ENCODE measurements at regions not wholly inside any gene's neighbourhood (a gene's known extent, or its start where the extent isn't known, plus 50 kb on each side); places are given as distances from the start of the nearest gene placed in this dataset.
A peak's percentile ranks its signal among the peaks of the same experiment; 100 is the strongest.
"Not testable (repeated sequence)": the region's sequence is repeated elsewhere in the genome, so short reads cannot be mapped to it uniquely, and the experiment has no call there.

DNA sequence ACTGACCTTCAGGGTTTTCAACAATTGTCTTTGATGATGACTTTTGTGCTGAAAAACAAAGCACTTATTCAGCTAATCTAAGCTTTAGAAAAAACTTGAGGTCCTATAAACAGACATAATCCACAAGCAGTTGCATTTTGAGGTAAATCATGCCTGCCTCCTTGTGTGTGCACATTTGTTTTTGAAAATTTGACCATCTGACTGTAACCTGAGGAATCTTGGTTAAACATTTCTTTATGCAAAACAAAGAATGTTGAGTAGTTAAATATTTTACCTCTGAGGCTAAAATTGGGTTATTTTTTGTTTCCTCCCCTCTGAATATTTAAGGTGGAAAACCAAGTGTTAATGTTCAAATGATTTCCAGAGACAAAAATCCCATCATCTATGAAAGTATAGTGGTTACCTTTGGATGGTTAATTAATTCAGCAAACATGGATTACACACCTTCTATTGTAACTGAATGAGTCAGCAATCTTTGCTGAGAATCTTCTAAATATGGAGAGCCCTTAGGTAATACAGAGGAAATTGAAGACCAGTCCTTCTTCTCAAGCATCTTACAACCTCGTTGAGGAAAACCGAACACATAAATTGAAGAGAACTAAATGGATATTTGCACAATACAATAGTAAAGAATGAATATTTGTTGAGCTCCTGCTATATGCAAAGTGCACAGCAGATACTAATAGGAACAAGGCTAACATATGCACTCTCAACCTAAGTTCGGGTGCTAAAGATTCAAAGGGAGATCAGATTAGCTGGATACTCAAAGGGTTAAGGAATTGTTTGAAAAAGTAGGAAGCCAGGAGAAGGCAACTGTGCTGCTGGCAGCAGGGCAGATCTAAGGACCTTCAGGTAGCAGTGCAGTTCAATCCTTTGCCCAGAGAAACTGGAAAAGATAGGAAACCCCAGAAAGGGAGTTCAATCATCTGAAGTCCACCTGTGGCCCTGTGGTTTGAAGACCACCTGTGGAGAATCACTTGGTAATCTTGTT, 115.2 kb downstream of the BMP4 start:
- ChIA-PET CTCF (no interaction called here), POLR2A (ENCODE audit: unreplicated experiment) (no interaction called here)
- Histone ChIP-seq H3K27me3 (ENCODE audit: insufficient read depth, low read depth) (no peaks in the 10 kb centered on the region), H3K4me2 (peak overlapping the region; percentile 6; the same call in 1 of the 2 replicates), H3K27ac (peak overlapping the region; percentile 38), H3K9me3 (ENCODE audit: insufficient read depth, low read depth) (peaks cover 19% of the 10 kb centered on the region; the same call in 1 of the 2 replicates), H3F3A (ENCODE audit: insufficient read depth, low read depth) (peaks cover 5% of the 10 kb centered on the region; the same call in 1 of the 2 replicates), H3K36me3 (ENCODE audit: low read depth) (no peaks in the 10 kb centered on the region), H4K20me1 (ENCODE audit: insufficient read depth) (no peaks in the 10 kb centered on the region), H3K79me2 (ENCODE audit: low read depth) (no peaks in the 10 kb centered on the region), H3K9me2 (ENCODE audit: insufficient read depth) (no peaks in the 10 kb centered on the region), H3K4me1 (replicated peaks; ENCODE audit: insufficient read depth) (peaks cover 54% of the 10 kb centered on the region), H3K4me3 (no peak overlapping the region), H2AFZ (no peak overlapping the region)
- intact Hi-C loops (cut with micrococcal nuclease; ENCODE audit: unreplicated experiment), result loop anchor here (5.0 kb wide), 3 partner anchors 49 to 496 kb away; no protein-coding TSS in a partner anchor
- no peak for TF ChIP-seq EZH2 (IDR thresholded peaks at IDR 0.05; ENCODE audit: low read depth)
- TF ChIP-seq, protein P1, sequence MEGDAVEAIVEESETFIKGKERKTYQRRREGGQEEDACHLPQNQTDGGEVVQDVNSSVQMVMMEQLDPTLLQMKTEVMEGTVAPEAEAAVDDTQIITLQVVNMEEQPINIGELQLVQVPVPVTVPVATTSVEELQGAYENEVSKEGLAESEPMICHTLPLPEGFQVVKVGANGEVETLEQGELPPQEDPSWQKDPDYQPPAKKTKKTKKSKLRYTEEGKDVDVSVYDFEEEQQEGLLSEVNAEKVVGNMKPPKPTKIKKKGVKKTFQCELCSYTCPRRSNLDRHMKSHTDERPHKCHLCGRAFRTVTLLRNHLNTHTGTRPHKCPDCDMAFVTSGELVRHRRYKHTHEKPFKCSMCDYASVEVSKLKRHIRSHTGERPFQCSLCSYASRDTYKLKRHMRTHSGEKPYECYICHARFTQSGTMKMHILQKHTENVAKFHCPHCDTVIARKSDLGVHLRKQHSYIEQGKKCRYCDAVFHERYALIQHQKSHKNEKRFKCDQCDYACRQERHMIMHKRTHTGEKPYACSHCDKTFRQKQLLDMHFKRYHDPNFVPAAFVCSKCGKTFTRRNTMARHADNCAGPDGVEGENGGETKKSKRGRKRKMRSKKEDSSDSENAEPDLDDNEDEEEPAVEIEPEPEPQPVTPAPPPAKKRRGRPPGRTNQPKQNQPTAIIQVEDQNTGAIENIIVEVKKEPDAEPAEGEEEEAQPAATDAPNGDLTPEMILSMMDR (conservative IDR thresholded peaks at IDR 0.05), result no peak
- BruUV-seq (replicated peaks), result no TSS peak
- peak in 1 of 2 experiments; percentile 45 for DNase-seq

DNA sequence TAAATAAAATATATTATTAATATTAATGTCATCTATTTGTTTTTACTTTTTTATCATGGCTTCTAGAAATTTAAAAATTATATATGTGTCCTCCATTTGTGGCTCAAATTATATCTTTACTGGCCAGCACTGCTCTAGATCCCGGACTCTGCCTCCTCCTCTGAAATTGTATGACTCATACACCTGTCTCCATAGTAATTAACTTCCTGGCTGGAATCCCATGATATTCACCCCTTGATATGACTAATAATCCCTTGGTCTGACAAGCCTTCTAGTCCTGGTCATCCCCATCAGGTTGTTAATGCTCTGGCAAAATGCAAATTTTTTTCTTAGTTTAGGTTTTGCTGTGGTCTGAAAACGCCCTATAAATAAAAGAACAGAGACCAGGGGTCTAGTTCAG, 116.2 kb downstream of the BMP4 start:
- Histone ChIP-seq H3F3A (ENCODE audit: insufficient read depth, low read depth) (peaks cover 5% of the 10 kb centered on the region; the same call in 1 of the 2 replicates), H3K36me3 (ENCODE audit: low read depth) (no peaks in the 10 kb centered on the region), H3K4me2 (peak overlapping the region; percentile 6; the same call in 1 of the 2 replicates), H2AFZ (no peak overlapping the region), H3K9me3 (ENCODE audit: insufficient read depth, low read depth) (peaks cover 19% of the 10 kb centered on the region; the same call in 1 of the 2 replicates), H3K4me1 (replicated peaks; ENCODE audit: insufficient read depth) (peaks cover 44% of the 10 kb centered on the region), H3K27ac (peak overlapping the region; percentile 38), H3K9me2 (ENCODE audit: insufficient read depth) (no peaks in the 10 kb centered on the region), H3K79me2 (ENCODE audit: low read depth) (no peaks in the 10 kb centered on the region), H3K4me3 (no peak overlapping the region), H4K20me1 (ENCODE audit: insufficient read depth) (no peaks in the 10 kb centered on the region), H3K27me3 (ENCODE audit: insufficient read depth, low read depth) (no peaks in the 10 kb centered on the region)
- BruUV-seq (replicated peaks), result no TSS peak
- intact Hi-C loops (cut with micrococcal nuclease; ENCODE audit: unreplicated experiment), result loop anchor here (5.0 kb wide), 3 partner anchors 48 to 497 kb away; no protein-coding TSS in a partner anchor
- ChIA-PET CTCF (no interaction called here), POLR2A (ENCODE audit: unreplicated experiment) (no interaction called here)
- TF ChIP-seq EZH2 (IDR thresholded peaks at IDR 0.05; ENCODE audit: low read depth), result no peak
- TF ChIP-seq, protein P1 (conservative IDR thresholded peaks at IDR 0.05), result no peak
- DNase-seq, result peak; percentile 35 to 80

DNA sequence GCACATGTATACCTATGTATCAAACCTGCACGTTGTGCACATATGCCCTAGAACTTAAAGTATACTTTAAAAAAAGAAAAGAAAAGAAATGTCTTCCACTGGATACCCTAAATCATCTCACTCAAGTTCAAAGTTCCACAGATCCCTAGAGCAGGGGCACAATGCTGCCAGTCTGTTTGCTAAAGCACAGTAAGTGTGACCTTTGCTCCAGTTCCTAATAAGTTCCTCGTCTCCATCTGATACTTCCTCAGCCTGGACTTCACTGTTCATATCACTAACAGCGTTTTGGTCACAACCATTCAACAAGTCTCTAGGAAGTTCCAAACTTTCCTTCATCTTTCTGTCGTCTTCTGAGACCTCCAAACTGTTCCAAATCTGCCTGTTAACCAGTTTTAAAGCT, 118.3 kb downstream of the BMP4 start:
- TF ChIP-seq, protein P1 (conservative IDR thresholded peaks at IDR 0.05), result no peak
- TF ChIP-seq EZH2 (IDR thresholded peaks at IDR 0.05; ENCODE audit: low read depth), result no peak
- no peak overlapping the region for H3K27ac ChIP-seq
- peaks cover 38% of the 10 kb centered on the region for H3K4me1 ChIP-seq (replicated peaks; ENCODE audit: insufficient read depth)
- H3K4me3 ChIP-seq, result no peak overlapping the region
- no peaks in the 10 kb centered on the region for H3K79me2 ChIP-seq (ENCODE audit: low read depth)
- BruUV-seq (replicated peaks), result no TSS peak
- POLR2A ChIA-PET (ENCODE audit: unreplicated experiment), result no interaction called here
- no peak overlapping the region for H2AFZ ChIP-seq
- H3K9me3 ChIP-seq (ENCODE audit: insufficient read depth, low read depth), result peaks cover 18% of the 10 kb centered on the region; the same call in 1 of the 2 replicates
- intact Hi-C loops (cut with micrococcal nuclease; ENCODE audit: unreplicated experiment), result no loop called here
- no peaks in the 10 kb centered on the region for H3K36me3 ChIP-seq (ENCODE audit: low read depth)
- DNase-seq, result no peak
- peaks cover 5% of the 10 kb centered on the region; the same call in 1 of the 2 replicates for H3F3A ChIP-seq (ENCODE audit: insufficient read depth, low read depth)
- CTCF ChIA-PET, result no interaction called here
- H3K4me2 ChIP-seq, result no peak overlapping the region
- H3K9me2 ChIP-seq (ENCODE audit: insufficient read depth), result no peaks in the 10 kb centered on the region
- H4K20me1 ChIP-seq (ENCODE audit: insufficient read depth), result no peaks in the 10 kb centered on the region
- H3K27me3 ChIP-seq (ENCODE audit: insufficient read depth, low read depth), result no peaks in the 10 kb centered on the region

DNA sequence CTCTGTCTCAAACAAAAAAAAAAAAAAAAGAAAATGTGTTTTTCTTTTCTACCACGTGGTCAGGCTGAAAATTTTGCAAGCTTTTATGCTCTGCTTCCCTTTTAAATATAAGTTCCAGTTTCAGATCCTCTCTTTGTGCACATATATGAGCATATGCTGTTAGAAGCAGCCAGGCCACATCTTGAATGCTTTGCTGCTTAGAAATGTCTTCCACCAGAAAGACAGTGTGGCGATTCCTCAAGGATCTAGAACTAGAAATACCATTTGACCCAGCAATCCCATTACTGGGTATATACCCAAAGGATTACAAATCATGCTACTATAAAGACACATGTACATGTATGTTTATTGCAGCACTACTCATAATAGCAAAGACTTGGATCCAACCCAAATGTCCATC, 119.0 kb downstream of the BMP4 start:
- H4K20me1 ChIP-seq (ENCODE audit: insufficient read depth); H3K79me2 ChIP-seq (ENCODE audit: low read depth); H2AFZ ChIP-seq; POLR2A ChIA-PET (ENCODE audit: unreplicated experiment); H3K27me3 ChIP-seq (ENCODE audit: insufficient read depth, low read depth); BruUV-seq (replicated peaks); DNase-seq; H3F3A ChIP-seq (ENCODE audit: insufficient read depth, low read depth); H3K9me2 ChIP-seq (ENCODE audit: insufficient read depth); H3K4me3 ChIP-seq; intact Hi-C loops (cut with micrococcal nuclease; ENCODE audit: unreplicated experiment); H3K27ac ChIP-seq; CTCF ChIA-PET; H3K36me3 ChIP-seq (ENCODE audit: low read depth); H3K4me2 ChIP-seq: not testable (repeated sequence)
- H3K4me1 ChIP-seq (replicated peaks; ENCODE audit: insufficient read depth), result peaks cover 31% of the 10 kb centered on the region
- peaks cover 15% of the 10 kb centered on the region; the same call in 1 of the 2 replicates for H3K9me3 ChIP-seq (ENCODE audit: insufficient read depth, low read depth)
